NCI-H2029 treated with DMSO at 0.1 percent for 48 hours (cell line): ENCODE measurements at regions not wholly inside any gene's neighbourhood (a gene's known extent, or its start where the extent isn't known, plus 50 kb on each side); places are given as distances from the start of the nearest gene placed in this dataset.

Source experiments
- DNase-seq: peaks from one replicate; lab custom pipeline; 2025; lab: John Stamatoyannopoulos, UW

GRCh38 chr11:29352273-29352795, 664.5 kb downstream of the KCNA4 start:
- no peak for DNase-seq

DNA sequence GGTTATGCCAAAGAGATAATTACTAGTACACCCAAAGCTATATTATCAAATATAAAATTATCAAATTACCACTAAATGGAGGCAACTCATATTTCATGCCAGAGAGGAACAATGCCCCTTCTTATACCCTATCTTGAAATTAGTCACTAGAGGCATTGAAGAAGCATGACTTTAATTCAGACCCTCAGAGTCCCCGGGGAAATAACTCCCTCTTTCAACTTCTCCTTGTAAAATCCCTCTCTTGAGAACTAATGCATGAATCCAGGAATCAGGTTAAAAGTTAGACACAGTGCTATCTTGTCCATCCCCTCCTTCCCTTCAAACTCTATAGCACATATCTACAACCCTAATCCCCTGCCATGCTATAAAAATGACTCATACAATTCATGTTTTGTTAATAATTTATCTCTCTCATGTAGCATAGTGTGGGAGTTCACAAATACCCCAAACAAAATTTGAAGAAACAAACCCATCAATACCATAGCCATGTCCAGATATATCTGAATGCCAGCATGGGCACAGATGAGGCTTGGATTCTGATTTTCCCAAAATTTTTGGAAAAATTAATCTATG, 665.4 kb downstream of the KCNA4 start:
- DNase-seq: no peak

- DNase-seq: peak; percentile 28
Measured at GRCh38 chr11:29343465-29344333, 673.1 kb downstream of the KCNA4 start.

DNA sequence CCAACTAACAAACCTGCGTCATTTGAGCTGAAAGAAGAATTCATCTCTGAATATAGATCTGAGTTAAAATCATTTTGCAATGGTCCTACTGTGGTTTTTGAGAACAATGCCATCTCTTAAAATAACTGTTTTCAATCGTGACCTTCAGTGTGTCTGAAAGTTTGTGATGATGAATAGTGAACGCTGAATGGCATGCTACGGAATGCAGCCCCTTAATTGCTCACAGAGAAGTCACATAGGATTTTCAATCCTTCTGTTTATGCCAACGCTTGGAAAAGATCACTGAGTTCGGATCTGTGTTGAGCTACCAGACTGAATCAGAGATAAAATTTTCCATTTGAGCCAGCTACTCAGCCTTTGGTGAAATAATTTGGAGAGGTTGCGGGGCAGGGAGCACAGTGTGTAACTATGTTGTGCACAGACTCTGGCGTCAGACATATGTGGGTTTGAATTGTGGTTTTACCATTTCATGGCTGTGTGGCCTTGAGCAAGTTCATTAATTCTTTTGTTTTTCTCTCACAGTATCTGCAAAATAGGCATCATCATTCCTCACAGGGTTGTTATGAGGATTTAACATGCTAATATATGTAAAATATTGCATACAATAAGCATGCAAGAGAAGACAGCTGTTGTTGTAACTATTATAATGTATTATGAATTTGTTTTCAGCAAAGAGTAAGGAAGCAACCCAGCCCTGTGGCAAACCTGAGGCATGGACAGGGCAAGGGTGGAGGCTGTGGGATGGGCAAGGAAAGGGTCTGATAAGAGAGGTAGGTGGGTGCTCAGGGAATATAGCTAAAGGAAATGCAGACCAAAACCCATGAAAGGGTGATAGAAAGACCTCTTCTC, 679.9 kb downstream of the KCNA4 start:
- DNase-seq: no peak

- DNase-seq: no peak
Measured at GRCh38 chr11:29334776-29335130, 682.1 kb downstream of the KCNA4 start.

- DNase-seq: no peak
Measured at GRCh38 chr11:29333993-29334775, 682.6 kb downstream of the KCNA4 start.

DNA sequence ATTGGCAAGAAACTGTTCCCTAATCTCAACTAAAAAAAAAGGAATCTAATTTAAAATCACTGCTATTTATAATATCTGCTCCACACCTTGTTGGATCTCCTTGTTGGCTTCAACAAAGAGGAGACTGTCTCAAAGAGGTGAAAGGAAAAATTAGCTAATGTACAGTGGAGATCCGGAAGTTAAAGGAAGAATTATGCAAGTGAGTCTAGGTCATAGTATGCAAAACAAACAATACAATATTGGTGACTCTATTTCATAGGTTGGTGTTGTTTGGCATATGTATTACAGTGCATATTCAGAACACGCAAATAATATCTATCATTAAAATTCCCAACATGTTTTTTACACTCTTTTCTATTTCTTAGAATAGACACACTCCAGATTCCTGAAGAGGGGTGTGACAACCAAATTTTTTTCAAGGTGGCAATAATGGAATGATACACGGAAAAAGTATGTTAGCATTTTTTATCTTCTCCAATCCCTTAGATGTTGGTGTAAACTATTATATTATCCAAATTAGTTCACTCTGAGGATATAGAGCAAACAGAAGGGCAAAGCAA, 685.3 kb downstream of the KCNA4 start:
- no peak for DNase-seq

DNA sequence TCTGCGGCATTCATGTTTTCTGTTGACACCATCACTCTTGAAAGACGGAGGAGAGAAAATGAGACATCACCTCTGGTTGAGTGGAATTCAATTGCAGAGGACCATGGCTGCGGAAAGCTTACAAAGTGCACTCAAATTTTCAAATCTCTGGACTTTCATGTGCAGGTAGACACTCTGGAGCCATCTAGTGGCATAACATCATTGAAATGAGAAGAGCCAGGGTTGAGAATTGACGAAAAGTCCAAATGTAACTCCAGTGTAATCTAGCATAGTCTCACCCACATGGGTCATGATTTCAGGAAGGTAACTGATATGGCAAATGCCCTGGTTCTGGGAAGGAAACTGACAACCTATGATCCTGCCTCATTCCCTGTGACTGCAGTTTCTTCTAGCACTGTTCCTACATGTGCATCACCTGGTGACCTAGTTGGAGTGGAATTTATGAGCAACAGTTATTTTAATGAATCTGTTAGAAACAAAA, 687.8 kb downstream of the KCNA4 start:
- DNase-seq: no peak

GRCh38 chr11:29327891-29328290, 688.9 kb downstream of the KCNA4 start:
- no peak for DNase-seq

DNA sequence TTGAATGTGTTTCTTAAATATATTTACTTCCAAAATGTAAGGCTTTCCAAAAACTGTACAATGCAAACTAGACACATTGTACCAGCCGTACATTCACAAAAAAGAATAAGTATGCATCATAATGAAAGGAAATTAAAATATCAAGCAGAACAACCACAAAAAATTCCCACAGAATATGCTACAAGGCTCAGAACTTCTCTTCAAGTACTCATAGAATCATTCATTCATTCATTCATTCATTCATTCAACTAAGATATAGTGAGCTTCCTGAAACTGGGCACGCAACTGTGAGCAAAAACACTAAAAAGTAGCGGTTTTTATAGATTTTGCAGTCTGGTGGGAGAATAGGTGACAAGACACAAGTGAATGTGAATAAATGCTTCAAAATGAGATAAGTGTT, 690.1 kb downstream of the KCNA4 start:
- no peak for DNase-seq

DNA sequence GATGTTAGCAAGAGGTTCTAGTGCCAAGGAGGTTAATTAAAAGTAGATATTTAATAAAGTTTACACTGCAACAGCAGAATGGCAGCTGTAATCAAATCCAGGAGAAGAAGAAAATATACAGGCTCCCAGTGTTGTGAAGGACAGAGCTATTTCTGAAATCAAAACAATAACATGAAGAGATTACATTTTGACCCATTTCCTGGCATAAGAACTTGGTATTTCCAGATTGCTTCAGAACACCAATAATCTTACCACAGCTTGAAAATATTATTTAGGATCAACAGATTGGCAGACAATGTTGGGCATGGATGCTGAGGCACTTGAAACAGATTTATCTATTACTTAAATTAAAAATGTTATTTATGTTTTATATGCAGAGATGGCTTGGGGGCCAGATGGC, 692.5 kb downstream of the KCNA4 start:
- DNase-seq: no peak

GRCh38 chr11:29321293-29322132, 695.3 kb downstream of the KCNA4 start:
- no peak for DNase-seq

- DNase-seq: no peak
Measured at GRCh38 chr11:29320196-29320595, 696.6 kb downstream of the KCNA4 start.

DNA sequence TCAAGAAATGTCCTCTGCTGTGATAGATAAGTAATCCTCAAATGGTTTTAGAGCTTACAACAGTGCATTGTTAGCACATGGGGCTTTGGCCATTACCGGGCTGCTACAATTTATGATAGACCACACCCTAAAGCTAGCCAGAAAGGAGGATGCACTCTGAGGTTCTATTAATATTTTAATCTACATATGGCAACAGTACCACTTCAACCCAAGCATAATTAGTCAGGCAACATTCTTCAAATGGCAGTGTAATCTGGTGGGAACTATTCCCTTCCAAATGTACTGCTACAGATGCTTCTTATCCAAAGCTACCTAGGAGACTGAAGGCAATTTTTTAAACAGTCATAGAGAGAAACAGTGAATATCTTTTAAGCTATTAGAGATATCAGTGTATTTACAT, 697.6 kb downstream of the KCNA4 start:
- no peak for DNase-seq

- no peak for DNase-seq
Measured at GRCh38 chr11:29318134-29318845, 698.5 kb downstream of the KCNA4 start.

DNA sequence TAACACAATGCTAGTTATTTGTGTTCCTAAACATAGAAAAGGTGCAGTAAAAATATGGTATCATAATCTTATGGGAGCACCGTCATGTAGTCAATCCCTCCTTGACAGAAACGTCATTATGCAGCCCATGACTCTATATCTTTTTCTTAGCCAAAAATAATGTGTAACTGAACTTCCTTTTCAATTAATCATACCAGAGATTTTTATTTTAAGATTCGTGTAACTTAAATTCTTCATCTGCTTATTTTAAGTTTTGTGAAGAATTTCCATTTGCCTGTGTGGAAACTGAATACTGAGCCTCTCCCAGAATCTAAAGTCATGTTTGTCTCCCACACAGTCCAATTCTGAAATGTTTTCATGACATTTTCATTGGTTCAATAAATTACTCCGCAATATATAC, 699.1 kb downstream of the KCNA4 start:
- no peak for DNase-seq

DNA sequence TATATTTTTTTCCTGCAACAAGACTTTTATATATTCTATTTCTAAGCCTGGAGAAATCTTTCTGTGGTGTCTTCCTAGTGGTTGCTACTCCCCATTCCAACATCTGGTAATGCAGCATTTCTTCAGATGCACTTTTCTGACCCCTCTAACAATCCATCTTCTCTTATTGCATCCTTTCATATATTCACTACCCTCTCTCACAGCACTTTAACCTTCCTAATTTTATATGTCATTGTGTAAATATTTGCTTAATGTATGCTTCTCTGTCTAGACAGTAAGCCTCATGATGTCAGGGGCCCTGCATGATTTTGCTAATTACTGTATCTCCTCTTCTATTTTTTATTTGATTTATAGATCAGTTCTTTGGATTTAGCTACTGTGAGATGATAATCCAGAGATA, 701.6 kb downstream of the KCNA4 start:
- DNase-seq: no peak

- DNase-seq: no peak
Measured at GRCh38 chr11:29314211-29314610, 702.6 kb downstream of the KCNA4 start.

- no peak for DNase-seq
Measured at GRCh38 chr11:29312812-29313211, 704.0 kb downstream of the KCNA4 start.
